ENCODE measurements at regions not wholly inside any gene's neighbourhood (a gene's known extent, or its start where the extent isn't known, plus 50 kb on each side); places are given as distances from the start of the nearest gene placed in this dataset.
"Not testable (repeated sequence)": the region's sequence is repeated elsewhere in the genome, so short reads cannot be mapped to it uniquely, and the experiment has no call there.

GRCh38 chr1:55296247-55296646 is 81.1 kb upstream of the USP24 start:
- not testable (repeated sequence) for TF ChIP-seq SPI1, TAF1 (IDR thresholded peaks at IDR 0.05; ENCODE audit: low read depth, low read length)
